ENCODE measurements at regions not wholly inside any gene's neighbourhood (a gene's known extent, or its start where the extent isn't known, plus 50 kb on each side); places are given as distances from the start of the nearest gene placed in this dataset.

- H3K27ac ChIP-seq: peak overlapping the region; percentile 85 to 92
- no peaks in the 10 kb centered on the region for H3K36me3 ChIP-seq
- H3K27me3 ChIP-seq: no peaks in the 10 kb centered on the region
- intact Hi-C loops (cut with DNase I; ENCODE audit: low total_unique reads): no loop called here
- H3K4me1 ChIP-seq: no peaks in the 10 kb centered on the region
- no peak for DNase-seq
- no peak overlapping the region for H3K4me3 ChIP-seq
- TF ChIP-seq, protein P1, sequence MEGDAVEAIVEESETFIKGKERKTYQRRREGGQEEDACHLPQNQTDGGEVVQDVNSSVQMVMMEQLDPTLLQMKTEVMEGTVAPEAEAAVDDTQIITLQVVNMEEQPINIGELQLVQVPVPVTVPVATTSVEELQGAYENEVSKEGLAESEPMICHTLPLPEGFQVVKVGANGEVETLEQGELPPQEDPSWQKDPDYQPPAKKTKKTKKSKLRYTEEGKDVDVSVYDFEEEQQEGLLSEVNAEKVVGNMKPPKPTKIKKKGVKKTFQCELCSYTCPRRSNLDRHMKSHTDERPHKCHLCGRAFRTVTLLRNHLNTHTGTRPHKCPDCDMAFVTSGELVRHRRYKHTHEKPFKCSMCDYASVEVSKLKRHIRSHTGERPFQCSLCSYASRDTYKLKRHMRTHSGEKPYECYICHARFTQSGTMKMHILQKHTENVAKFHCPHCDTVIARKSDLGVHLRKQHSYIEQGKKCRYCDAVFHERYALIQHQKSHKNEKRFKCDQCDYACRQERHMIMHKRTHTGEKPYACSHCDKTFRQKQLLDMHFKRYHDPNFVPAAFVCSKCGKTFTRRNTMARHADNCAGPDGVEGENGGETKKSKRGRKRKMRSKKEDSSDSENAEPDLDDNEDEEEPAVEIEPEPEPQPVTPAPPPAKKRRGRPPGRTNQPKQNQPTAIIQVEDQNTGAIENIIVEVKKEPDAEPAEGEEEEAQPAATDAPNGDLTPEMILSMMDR (IDR thresholded peaks at IDR 0.05): no peak
- TF ChIP-seq POLR2A (IDR thresholded peaks at IDR 0.05): no peak
- no peaks in the 10 kb centered on the region for H3K9me3 ChIP-seq
These were observed 1006.7 kb upstream of the NR2F2 start for GRCh38 chr15:95323796-95324195.

GRCh38 chr15:95324656-95325055 lies 1005.8 kb upstream of the NR2F2 start:
- Histone ChIP-seq H3K36me3 (no peaks in the 10 kb centered on the region), H3K9me3 (no peaks in the 10 kb centered on the region), H3K27me3 (no peaks in the 10 kb centered on the region), H3K4me1 (no peaks in the 10 kb centered on the region), H3K27ac (peak overlapping the region; percentile 85 to 92), H3K4me3 (no peak overlapping the region)
- intact Hi-C loops (cut with DNase I; ENCODE audit: low total_unique reads): no loop called here
- DNase-seq: no peak
- TF ChIP-seq, protein P1 (IDR thresholded peaks at IDR 0.05): no peak
- TF ChIP-seq POLR2A (IDR thresholded peaks at IDR 0.05): no peak

DNA sequence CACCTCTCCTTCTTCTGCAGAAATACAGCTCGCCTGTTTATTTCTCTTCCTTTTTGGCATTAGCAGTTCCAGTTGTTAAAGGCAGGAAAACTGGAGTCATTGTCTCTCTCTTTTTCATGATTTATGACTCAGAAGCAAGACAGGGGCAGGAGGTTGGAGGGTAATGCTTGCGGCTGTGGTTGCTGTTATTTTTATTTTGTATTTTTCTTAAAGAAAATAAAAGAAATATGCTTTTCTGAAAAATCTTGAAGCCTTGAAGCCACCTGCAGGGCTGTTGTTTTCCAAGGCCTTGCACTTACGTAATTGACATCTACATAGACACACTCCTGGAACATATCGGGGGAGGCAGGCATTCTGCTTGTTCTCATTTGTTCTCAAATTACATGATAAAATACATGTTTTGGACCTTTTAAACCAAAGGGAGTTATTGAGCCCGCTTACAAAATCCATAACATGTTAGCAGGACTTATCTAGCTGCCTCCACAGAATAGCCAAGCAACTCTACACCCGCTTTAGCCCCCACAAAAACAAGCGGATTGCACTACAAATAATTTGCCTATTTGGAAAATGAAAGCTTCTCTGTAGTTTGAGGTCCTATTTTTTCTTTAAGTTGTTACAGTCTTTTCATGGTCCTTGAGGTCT lies 1004.6 kb upstream of the NR2F2 start:
- TF ChIP-seq POLR2A (IDR thresholded peaks at IDR 0.05): peak in 1 of 2 donors; percentile 45
- TF ChIP-seq, protein P1 (IDR thresholded peaks at IDR 0.05): peak in 1 of 4 experiments; percentile 23
- Histone ChIP-seq H3K9me3 (no peaks in the 10 kb centered on the region), H3K4me3 (peak overlapping the region in 1 of 2 donors; percentile 66), H3K4me1 (no peaks in the 10 kb centered on the region), H3K27me3 (no peaks in the 10 kb centered on the region), H3K27ac (peak overlapping the region; percentile 85 to 92), H3K36me3 (no peaks in the 10 kb centered on the region)
- intact Hi-C loops (cut with DNase I; ENCODE audit: low total_unique reads): no loop called here
- DNase-seq: peak in 1 of 2 donors; percentile 69

- TF ChIP-seq, protein P1 (IDR thresholded peaks at IDR 0.05): no peak
- TF ChIP-seq POLR2A (IDR thresholded peaks at IDR 0.05): peak in 1 of 2 donors; percentile 36
- H3K9me3 ChIP-seq: no peaks in the 10 kb centered on the region
- H3K4me1 ChIP-seq: no peaks in the 10 kb centered on the region
- peak overlapping the region; percentile 85 to 92 for H3K27ac ChIP-seq
- no peaks in the 10 kb centered on the region for H3K36me3 ChIP-seq
- H3K27me3 ChIP-seq: no peaks in the 10 kb centered on the region
- intact Hi-C loops (cut with DNase I; ENCODE audit: low total_unique reads): no loop called here
- H3K4me3 ChIP-seq: peak overlapping the region; percentile 17 to 66
- DNase-seq: peak; percentile 44 to 45
These were observed 1003.9 kb upstream of the NR2F2 start for GRCh38 chr15:95326431-95327182.

GRCh38 chr15:95327183-95327525 lies 1003.3 kb upstream of the NR2F2 start:
- Histone ChIP-seq H3K4me3 (peak overlapping the region; percentile 17 to 66), H3K27ac (peak overlapping the region; percentile 85 to 92), H3K36me3 (no peaks in the 10 kb centered on the region), H3K4me1 (no peaks in the 10 kb centered on the region), H3K9me3 (no peaks in the 10 kb centered on the region), H3K27me3 (no peaks in the 10 kb centered on the region)
- intact Hi-C loops (cut with DNase I; ENCODE audit: low total_unique reads): no loop called here
- TF ChIP-seq POLR2A (IDR thresholded peaks at IDR 0.05): no peak
- TF ChIP-seq, protein P1 (IDR thresholded peaks at IDR 0.05): no peak
- DNase-seq: no peak

Measured in uterus (tissue), 3 donors.